ENCODE measurements at regions not wholly inside any gene's neighbourhood (a gene's known extent, or its start where the extent isn't known, plus 50 kb on each side); places are given as distances from the start of the nearest gene placed in this dataset.

- DNase-seq (ENCODE audit: low read depth) = peak; percentile 16
Observed at GRCh38 chr2:39830610-39831009, 51.6 kb upstream of the THUMPD2 start.

All from RPMI7951 (cell line).